DOHH2 (cell line): ENCODE measurements at regions not wholly inside any gene's neighbourhood (a gene's known extent, or its start where the extent isn't known, plus 50 kb on each side); places are given as distances from the start of the nearest gene placed in this dataset.

Experiments
- H3F3A ChIP-seq: fragments of 200-600 bp; sonication (generic), shearing (Covaris generic); 2 replicates; pipeline ENCODE4 v1.6.0; 2016; ENCODE audit warnings: antibody characterized with exemption, mild to moderate bottlenecking; ENCODE audit not compliant: control insufficient read depth, insufficient read depth
- H3K27ac ChIP-seq: fragments of 200-600 bp; sonication (generic); 2 replicates; pipeline ENCODE4 v1.5.1; 2014; ENCODE audit warnings: low read depth, mild to moderate bottlenecking, low read length, moderate library complexity
- H3K27me3 ChIP-seq: fragments of 200-600 bp; sonication (generic); 2 replicates; pipeline ENCODE4 v1.6.1; 2014; ENCODE audit warnings: mild to moderate bottlenecking, low read length, mixed read lengths; ENCODE audit not compliant: control insufficient read depth
- H3K36me3 ChIP-seq: fragments of 200-600 bp; sonication (generic); 2 replicates; pipeline ENCODE4 v1.6.1; 2014; ENCODE audit warnings: mild to moderate bottlenecking, low read length, moderate library complexity, mixed read lengths; ENCODE audit not compliant: control insufficient read depth
- H3K4me1 ChIP-seq: fragments of 200-600 bp; sonication (generic); 2 replicates; pipeline ENCODE4 v1.6.1; 2014; ENCODE audit warnings: mild to moderate bottlenecking, low read length, mixed read lengths; ENCODE audit not compliant: control insufficient read depth
- H3K4me2 ChIP-seq: fragments of 200-600 bp; sonication (generic); 2 replicates; pipeline ENCODE4 v1.6.0; 2014; ENCODE audit warnings: mild to moderate bottlenecking, low read length, moderate library complexity
- H3K4me3 ChIP-seq: fragments of 200-600 bp; sonication (generic); 2 replicates; pipeline ENCODE4 v1.5.1; 2014; ENCODE audit warnings: mild to moderate bottlenecking, low read length, mixed read lengths
- H3K79me2 ChIP-seq: fragments of 200-600 bp; sonication (generic); 2 replicates; pipeline ENCODE4 v1.6.1; 2014; ENCODE audit warnings: mild to moderate bottlenecking, low read length, mixed read lengths; ENCODE audit not compliant: control insufficient read depth
- H3K9me2 ChIP-seq: fragments of 200-600 bp; sonication (generic); replicated peaks from 2 replicates; pipeline ENCODE4 v1.6.1; 2014; ENCODE audit warnings: mild to moderate bottlenecking, low read length, mixed read lengths; ENCODE audit not compliant: control insufficient read depth
- H3K9me3 ChIP-seq: fragments of 200-600 bp; sonication (generic); 2 replicates; pipeline ENCODE4 v1.6.1; 2014; ENCODE audit warnings: antibody characterized with exemption, low read length, mixed read lengths; ENCODE audit not compliant: control insufficient read depth, insufficient read depth
- H4K20me1 ChIP-seq: fragments of 200-600 bp; sonication (generic); 2 replicates; pipeline ENCODE4 v1.6.0; 2014; ENCODE audit warnings: low read depth, mild to moderate bottlenecking, antibody characterized with exemption, low read length, moderate library complexity; ENCODE audit not compliant: control insufficient read depth, insufficient read depth
- CTCF ChIP-seq: fragments of 200-600 bp; sonication (generic); IDR thresholded peaks from one replicate; pipeline ENCODE4 v1.5.1; 2014; ENCODE audit warnings: antibody characterized with exemption, mild to moderate bottlenecking, low read depth, low read length; ENCODE audit not compliant: poor library complexity, severe bottlenecking
- EZH2phosphoT487 ChIP-seq: fragments of 200-600 bp; sonication (generic); IDR thresholded peaks from 2 replicates; pipeline ENCODE4 v1.6.1; 2017; ENCODE audit warnings: borderline replicate concordance, mild to moderate bottlenecking, antibody characterized with exemption, low read length, moderate library complexity, mixed read lengths

- Histone ChIP-seq H3K27me3 (no peaks in the 10 kb centered on the region; the same call in 1 of the 2 replicates), H4K20me1 (no peaks in the 10 kb centered on the region), H3K9me3 (no peaks in the 10 kb centered on the region), H3K79me2 (no peaks in the 10 kb centered on the region), H3K4me1 (no peaks in the 10 kb centered on the region), H3K36me3 (no peaks in the 10 kb centered on the region), H3F3A (no peaks in the 10 kb centered on the region), H3K4me2 (no peak overlapping the region), H3K27ac (no peak overlapping the region), H3K4me3 (no peak overlapping the region), H3K9me2 (no peaks in the 10 kb centered on the region)
- TF ChIP-seq EZH2phosphoT487 = no peak
- no peak for TF ChIP-seq CTCF
Observed at GRCh38 chr10:111988646-111989045, 194.9 kb downstream of the GPAM start.

GRCh38 chr10:111989136-111989911, 194.2 kb downstream of the GPAM start:
- Histone ChIP-seq H3K4me2 (no peak overlapping the region), H3K27ac (no peak overlapping the region), H3K36me3 (no peaks in the 10 kb centered on the region), H3K4me3 (no peak overlapping the region), H3K27me3 (no peaks in the 10 kb centered on the region; the same call in 1 of the 2 replicates), H4K20me1 (no peaks in the 10 kb centered on the region), H3K79me2 (no peaks in the 10 kb centered on the region), H3K9me2 (no peaks in the 10 kb centered on the region), H3K4me1 (no peaks in the 10 kb centered on the region), H3K9me3 (no peaks in the 10 kb centered on the region), H3F3A (no peaks in the 10 kb centered on the region)
- no peak for TF ChIP-seq CTCF

GRCh38 chr10:111990734-111991133, 192.8 kb downstream of the GPAM start:
- H3K9me3 ChIP-seq = no peaks in the 10 kb centered on the region
- no peaks in the 10 kb centered on the region for H3K4me1 ChIP-seq
- H3K27ac ChIP-seq = no peak overlapping the region
- no peaks in the 10 kb centered on the region for H3F3A ChIP-seq
- H3K4me2 ChIP-seq = no peak overlapping the region
- TF ChIP-seq CTCF (no peak), EZH2phosphoT487 (no peak)
- H3K79me2 ChIP-seq = no peaks in the 10 kb centered on the region
- H4K20me1 ChIP-seq = no peaks in the 10 kb centered on the region
- no peaks in the 10 kb centered on the region for H3K36me3 ChIP-seq
- H3K4me3 ChIP-seq = no peak overlapping the region
- H3K27me3 ChIP-seq = no peaks in the 10 kb centered on the region; the same call in 1 of the 2 replicates
- H3K9me2 ChIP-seq = no peaks in the 10 kb centered on the region
